Brain microvascular endothelial cell (primary cell): ENCODE measurements at regions not wholly inside any gene's neighbourhood (a gene's known extent, or its start where the extent isn't known, plus 50 kb on each side); places are given as distances from the start of the nearest gene placed in this dataset.
"Not testable (repeated sequence)": the region's sequence is repeated elsewhere in the genome, so short reads cannot be mapped to it uniquely, and the experiment has no call there.

Experiments used
- DNase-seq: peaks from one replicate; pipeline ENCODE4 v3.0.0-alpha.2; 2020
- H3K27ac ChIP-seq: fragments of 250-450 bp; sonication (Bioruptor Pico); 2 replicates; pipeline ENCODE4 v1.5.1; 2020; ENCODE audit warnings: mild to moderate bottlenecking, moderate library complexity
- H3K27me3 ChIP-seq: fragments of 250-450 bp; sonication (Bioruptor Pico); replicated peaks from 2 replicates; pipeline ENCODE4 v1.5.1; 2020; ENCODE audit warnings: mild to moderate bottlenecking
- H3K36me3 ChIP-seq: fragments of 250-450 bp; sonication (Bioruptor Pico); replicated peaks from 2 replicates; pipeline ENCODE4 v1.5.1; 2020; ENCODE audit warnings: mild to moderate bottlenecking
- H3K4me3 ChIP-seq: 2 replicates; pipeline ENCODE4 v1.5.1; 2011; ENCODE audit warnings: low read depth, mild to moderate bottlenecking, control low read depth, low read length, moderate library complexity
- CTCF ChIP-seq: IDR thresholded peaks from 2 replicates; pipeline ENCODE4 v1.5.1; 2011; ENCODE audit warnings: low read depth, mild to moderate bottlenecking, moderate library complexity, low read length, control low read depth, inconsistent platforms; ENCODE audit errors: missing control alignments
- in situ Hi-C: cut with HindIII; loops from 2 replicates; pipeline ENCODE4 v1.10.0; 2017; ENCODE audit warnings: low sequenced_read_pairs, low pct_ligation_motif_present

GRCh38 chr18:4734021-4734420, 278.9 kb upstream of the DLGAP1 start:
- Histone ChIP-seq H3K4me3 (no peak overlapping the region), H3K27me3 (no peaks in the 10 kb centered on the region), H3K27ac (no peak overlapping the region), H3K36me3 (no peaks in the 10 kb centered on the region)
- TF ChIP-seq CTCF: no peak
- in situ Hi-C loops: no loop called here
- DNase-seq: no peak

- TF ChIP-seq CTCF: no peak
- DNase-seq: no peak
- Histone ChIP-seq H3K27me3 (no peaks in the 10 kb centered on the region), H3K36me3 (no peaks in the 10 kb centered on the region), H3K27ac (no peak overlapping the region), H3K4me3 (no peak overlapping the region)
- in situ Hi-C loops: no loop called here
Measured at GRCh38 chr18:4721545-4721944, 266.4 kb upstream of the DLGAP1 start.

- DNase-seq: no peak
- in situ Hi-C loops: no loop called here
- H3K36me3 ChIP-seq: no peaks in the 10 kb centered on the region
- no peak overlapping the region for H3K27ac ChIP-seq
- no peaks in the 10 kb centered on the region for H3K27me3 ChIP-seq
- H3K4me3 ChIP-seq: no peak overlapping the region
- no peak for TF ChIP-seq CTCF
Measured at GRCh38 chr18:4720518-4720917, 265.4 kb upstream of the DLGAP1 start.

- no peaks in the 10 kb centered on the region for H3K27me3 ChIP-seq
- H3K27ac ChIP-seq: no peak overlapping the region
- H3K36me3 ChIP-seq: no peaks in the 10 kb centered on the region
- TF ChIP-seq CTCF: no peak
- H3K4me3 ChIP-seq: no peak overlapping the region
- DNase-seq: no peak
- in situ Hi-C loops: no loop called here
Measured at GRCh38 chr18:4705894-4706293, 250.8 kb upstream of the DLGAP1 start.

- in situ Hi-C loops: no loop called here
- DNase-seq: no peak
- Histone ChIP-seq H3K27me3 (no peaks in the 10 kb centered on the region), H3K36me3 (no peaks in the 10 kb centered on the region), H3K4me3 (no peak overlapping the region), H3K27ac (no peak overlapping the region)
- TF ChIP-seq CTCF: no peak
Measured at GRCh38 chr18:4704781-4705180, 249.7 kb upstream of the DLGAP1 start.

- TF ChIP-seq CTCF: no peak
- Histone ChIP-seq H3K27ac (no peak overlapping the region), H3K4me3 (no peak overlapping the region), H3K27me3 (no peaks in the 10 kb centered on the region), H3K36me3 (no peaks in the 10 kb centered on the region)
- in situ Hi-C loops: no loop called here
- no peak for DNase-seq
Measured at GRCh38 chr18:4691836-4692235, 236.7 kb upstream of the DLGAP1 start.

GRCh38 chr18:4678685-4679084, 223.6 kb upstream of the DLGAP1 start:
- H3K27ac ChIP-seq, H3K27me3 ChIP-seq, DNase-seq, H3K4me3 ChIP-seq, H3K36me3 ChIP-seq, in situ Hi-C loops: not testable (repeated sequence)
